IMR-90 (cell line): ENCODE measurements at regions not wholly inside any gene's neighbourhood (a gene's known extent, or its start where the extent isn't known, plus 50 kb on each side); places are given as distances from the start of the nearest gene placed in this dataset.

Source experiments
- ATAC-seq: fragments of 200-7000 bp; cut with Tn5 transposase; 2 replicates; pipeline ENCODE4 v1.9.1; 2020; ENCODE audit warnings: low read depth, mild to moderate bottlenecking, moderate library complexity
- BruUV-seq: library from RNA; stranded (reverse); fragments of 400-500 nt; replicated peaks from 2 replicates; lab custom pipeline; 2021; lab: Mats Ljungman, UMichigan
- CTCF ChIA-PET: fragments of 300-600 bp; formaldehyde crosslinking; extraction: SDS; loops from one replicate; lab custom pipeline; 2021; ENCODE audit warnings: antibody characterized with exemption; lab: Yijun Ruan, JAX
- POLR2A ChIA-PET: fragments of 300-600 bp; sonication (Branson Sonifier 250); formaldehyde crosslinking; loops from one replicate; lab custom pipeline; 2022; ENCODE audit warnings: antibody characterized with exemption; ENCODE audit not compliant: unreplicated experiment; lab: Charles Lee
- DNase-seq: peaks from one replicate; pipeline ENCODE4 v3.0.0; 2013
- H2AFZ ChIP-seq: replicated peaks from 2 replicates; pipeline ENCODE3; 2013; ENCODE audit warnings: low read length, mild to moderate bottlenecking; ENCODE audit not compliant: poor library complexity
- H2AK5ac ChIP-seq: 2 replicates; pipeline ENCODE4 v1.6.1; 2013; ENCODE audit warnings: low read depth, low read length, inconsistent platforms
- H2AK9ac ChIP-seq: replicated peaks from 2 replicates; pipeline ENCODE3; 2013; ENCODE audit warnings: mild to moderate bottlenecking, low read depth, low read length, moderate library complexity; ENCODE audit not compliant: poor library complexity
- H2BK120ac ChIP-seq: 2 replicates; pipeline ENCODE4 v1.6.1; 2013; ENCODE audit warnings: low read depth, low read length, inconsistent platforms
- H2BK15ac ChIP-seq: 3 replicates; pipeline ENCODE4 v1.6.1; 2013; ENCODE audit warnings: low read depth, low read length, inconsistent platforms
- H2BK20ac ChIP-seq: 2 replicates; pipeline ENCODE4 v1.6.1; 2013; ENCODE audit warnings: low read depth, mild to moderate bottlenecking, inconsistent platforms, low read length, moderate library complexity
- H2BK5ac ChIP-seq: 2 replicates; pipeline ENCODE4 v1.6.1; 2013; ENCODE audit warnings: mild to moderate bottlenecking, low read depth, low read length, inconsistent platforms; ENCODE audit not compliant: poor library complexity, severe bottlenecking
- H3K14ac ChIP-seq: replicated peaks from 2 replicates; pipeline ENCODE4 v1.6.1; 2013; ENCODE audit warnings: low read depth, low read length, inconsistent platforms
- H3K18ac ChIP-seq: 2 replicates; pipeline ENCODE4 v1.6.1; 2013; ENCODE audit warnings: low read depth, low read length, control low read depth
- H3K23ac ChIP-seq: 2 replicates; pipeline ENCODE4 v1.6.1; 2013; ENCODE audit warnings: low read depth, low read length, inconsistent platforms
- H3K27ac ChIP-seq: 2 replicates; pipeline ENCODE4 v1.5.1; 2013; ENCODE audit warnings: mild to moderate bottlenecking, control low read depth, low read length; ENCODE audit not compliant: insufficient read depth
- H3K27me3 ChIP-seq: 2 replicates; pipeline ENCODE4 v1.6.1; 2013; ENCODE audit warnings: low read length; ENCODE audit not compliant: control insufficient read depth, insufficient read depth
- H3K36me3 ChIP-seq: 2 replicates; pipeline ENCODE4 v1.6.1; 2013; ENCODE audit warnings: low read length, mixed read lengths; ENCODE audit not compliant: control insufficient read depth, insufficient read depth
- H3K4ac ChIP-seq: 2 replicates; pipeline ENCODE4 v1.6.1; 2013; ENCODE audit warnings: low read depth, low read length, inconsistent platforms
- H3K4me1 ChIP-seq: 2 replicates; pipeline ENCODE4 v1.6.1; 2013; ENCODE audit warnings: low read length, mixed read lengths; ENCODE audit not compliant: control insufficient read depth, insufficient read depth
- H3K4me2 ChIP-seq: 2 replicates; pipeline ENCODE4 v1.6.1; 2013; ENCODE audit warnings: low read depth, mild to moderate bottlenecking, control low read depth, low read length, moderate library complexity
- H3K4me3 ChIP-seq: 2 replicates; pipeline ENCODE4 v1.5.1; 2013; ENCODE audit warnings: low read depth, mild to moderate bottlenecking, control low read depth, low read length, moderate library complexity; ENCODE audit not compliant: insufficient read depth
- H3K56ac ChIP-seq: 2 replicates; pipeline ENCODE4 v1.6.1; 2013; ENCODE audit warnings: low read length, inconsistent platforms; ENCODE audit not compliant: insufficient read depth; ENCODE audit errors: extremely low read depth
- H3K79me1 ChIP-seq, 2 experiments: 2 replicates each; pipeline ENCODE4 v1.6.1; 2013; ENCODE audit warnings: low read length in 2 of 2, inconsistent platforms in 1 of 2, low read depth in 1 of 2
- H3K9ac ChIP-seq: 2 replicates; pipeline ENCODE4 v1.6.1; 2013; ENCODE audit warnings: low read depth, low read length, control low read depth
- H3K9me1 ChIP-seq: 2 replicates; pipeline ENCODE4 v1.6.1; 2013; ENCODE audit warnings: low read length, inconsistent platforms; ENCODE audit not compliant: insufficient read depth
- H3K9me3 ChIP-seq: 2 replicates; pipeline ENCODE4 v1.6.1; 2013; ENCODE audit warnings: low read length; ENCODE audit not compliant: control insufficient read depth, insufficient read depth
- H4K20me1 ChIP-seq: 2 replicates; pipeline ENCODE4 v1.6.1; 2013; ENCODE audit warnings: low read length, inconsistent platforms; ENCODE audit not compliant: insufficient read depth
- H4K5ac ChIP-seq: 2 replicates; pipeline ENCODE4 v1.6.1; 2013; ENCODE audit warnings: mild to moderate bottlenecking, low read depth, low read length, control low read depth
- H4K8ac ChIP-seq, 2 experiments: 2 replicates each; pipeline ENCODE4 v1.6.1; 2013; ENCODE audit warnings: low read depth in 2 of 2, low read length in 2 of 2, control low read depth in 1 of 2, inconsistent platforms in 1 of 2
- H4K91ac ChIP-seq: 2 replicates; pipeline ENCODE4 v1.6.1; 2013; ENCODE audit warnings: low read depth, low read length, inconsistent platforms; ENCODE audit not compliant: insufficient read depth
- CEBPB ChIP-seq: IDR thresholded peaks from 2 replicates; pipeline ENCODE4 v1.6.1; 2012; ENCODE audit warnings: low read depth, low read length, improper control_type of control experiment
- ELK1 ChIP-seq: fragments of 150-350 bp; IDR thresholded peaks from 2 replicates; pipeline ENCODE4 v1.6.1; 2016; ENCODE audit warnings: low read depth, mild to moderate bottlenecking, low read length, moderate library complexity, borderline replicate concordance
- FOS ChIP-seq: fragments of 150-350 bp; IDR thresholded peaks from 2 replicates; pipeline ENCODE4 v1.6.1; 2016; ENCODE audit warnings: low read depth, low read length
- MAFK ChIP-seq: IDR thresholded peaks from 2 replicates; pipeline ENCODE4 v1.6.1; 2012; ENCODE audit warnings: low read depth, low read length, improper control_type of control experiment
- MAZ ChIP-seq: IDR thresholded peaks from 2 replicates; pipeline ENCODE4 v1.6.1; 2012; ENCODE audit warnings: low read depth, mild to moderate bottlenecking, low read length, improper control_type of control experiment, moderate library complexity, borderline replicate concordance
- MXI1 ChIP-seq: IDR thresholded peaks from 2 replicates; pipeline ENCODE4 v1.6.1; 2012; ENCODE audit warnings: low read depth, mild to moderate bottlenecking, low read length, moderate library complexity, borderline replicate concordance
- NFE2L2 ChIP-seq: fragments of 150-350 bp; IDR thresholded peaks from 2 replicates; pipeline ENCODE4 v1.6.1; 2016; ENCODE audit warnings: low read depth, mild to moderate bottlenecking, low read length
- RAD21 ChIP-seq: IDR thresholded peaks from 2 replicates; pipeline ENCODE4 v1.6.1; 2012; ENCODE audit warnings: low read length, improper control_type of control experiment
- RCOR1 ChIP-seq: IDR thresholded peaks from 2 replicates; pipeline ENCODE4 v1.6.1; 2012; ENCODE audit warnings: mild to moderate bottlenecking, low read length, improper control_type of control experiment; ENCODE audit not compliant: insufficient replicate concordance
- WGBS, 2 experiments: methylation state at CpG; one replicate each; pipeline versions ENCODE4 v1.1.5 to v1.1.7; 2013; ENCODE audit warnings: missing lambda C conversion rate in 2 of 2; ENCODE audit not compliant: insufficient read length in 1 of 2; ENCODE audit errors: extremely low coverage in 2 of 2; 5-methylcytosine and 5-hydroxymethylcytosine counted together
- dilution Hi-C: fragments of 300-500 bp; cut with HindIII; formaldehyde crosslinking; loops from one replicate; pipeline ENCODE4 v1.14.3; 2018; ENCODE audit warnings: low sequenced_read_pairs; ENCODE audit not compliant: unreplicated experiment
- in situ Hi-C: fragments of 300-500 bp; cut with MboI; formaldehyde crosslinking; loops from 3 replicates; pipeline ENCODE4 v1.14.3; 2019; ENCODE audit warnings: low sequenced_read_pairs, inconsistent platforms, mixed read lengths
- intact Hi-C: fragments of 100-400 bp; cut with micrococcal nuclease; formaldehyde crosslinking; loops from 2 replicates; pipeline ENCODE4 v1.10.0; 2022
- TF ChIP-seq, protein P1 (sequence below): fragments of 150-350 bp; IDR thresholded peaks from 2 replicates; pipeline ENCODE4 v1.6.1; 2017; ENCODE audit warnings: mild to moderate bottlenecking, antibody characterized with exemption, low read length, low read depth

- POLR2A ChIA-PET: no interaction called here
- Histone ChIP-seq H2AK9ac (no peak overlapping the region), H4K8ac (no peak overlapping the region), H2AK5ac (no peak overlapping the region), H4K5ac (no peak overlapping the region), H2BK15ac (no peak overlapping the region), H3K14ac (no peak overlapping the region), H4K20me1 (no peaks in the 10 kb centered on the region), H3K4ac (no peak overlapping the region), H3K18ac (no peak overlapping the region), H2BK5ac (no peak overlapping the region), H3K23ac (no peak overlapping the region; the same call in 1 of the 2 replicates), H3K4me1 (peaks cover 14% of the 10 kb centered on the region), H3K79me1 (no peaks in the 10 kb centered on the region), H3K9ac (no peak overlapping the region), H3K27me3 (no peaks in the 10 kb centered on the region), H2BK20ac (no peak overlapping the region), H3K56ac (no peak overlapping the region), H3K9me1 (peaks cover 4% of the 10 kb centered on the region; the same call in 1 of the 2 replicates), H4K91ac (no peak overlapping the region), H3K4me3 (no peak overlapping the region), H2AFZ (no peak overlapping the region), H3K36me3 (no peaks in the 10 kb centered on the region), H3K9me3 (no peaks in the 10 kb centered on the region), H3K4me2 (no peak overlapping the region; the same call in 1 of the 2 replicates), H3K27ac (no peak overlapping the region), H2BK120ac (no peak overlapping the region)
- DNase-seq (no peak), ATAC-seq (no peak)
- dilution Hi-C loops (no loop called here), intact Hi-C loops (no loop called here), in situ Hi-C loops (no loop called here)
- WGBS, 2 experiments: 60% methylated on average over 1 of the region's 3 CpGs; no CpG with 5 or more reads in 1 of the 2 experiments
- no TSS peak for BruUV-seq
- TF ChIP-seq CEBPB (no peak), MXI1 (no peak), NFE2L2 (no peak), RAD21 (no peak), FOS (no peak), RCOR1 (no peak), ELK1 (no peak), MAZ (no peak), MAFK (no peak)
- TF ChIP-seq, protein P1, sequence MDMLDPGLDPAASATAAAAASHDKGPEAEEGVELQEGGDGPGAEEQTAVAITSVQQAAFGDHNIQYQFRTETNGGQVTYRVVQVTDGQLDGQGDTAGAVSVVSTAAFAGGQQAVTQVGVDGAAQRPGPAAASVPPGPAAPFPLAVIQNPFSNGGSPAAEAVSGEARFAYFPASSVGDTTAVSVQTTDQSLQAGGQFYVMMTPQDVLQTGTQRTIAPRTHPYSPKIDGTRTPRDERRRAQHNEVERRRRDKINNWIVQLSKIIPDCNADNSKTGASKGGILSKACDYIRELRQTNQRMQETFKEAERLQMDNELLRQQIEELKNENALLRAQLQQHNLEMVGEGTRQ: no peak
- CTCF ChIA-PET: no interaction called here
Observed at GRCh38 chr2:217735899-217736298, 266.9 kb downstream of the TNS1 start.
